ENCODE measurements at regions not wholly inside any gene's neighbourhood (a gene's known extent, or its start where the extent isn't known, plus 50 kb on each side); places are given as distances from the start of the nearest gene placed in this dataset.

DNA sequence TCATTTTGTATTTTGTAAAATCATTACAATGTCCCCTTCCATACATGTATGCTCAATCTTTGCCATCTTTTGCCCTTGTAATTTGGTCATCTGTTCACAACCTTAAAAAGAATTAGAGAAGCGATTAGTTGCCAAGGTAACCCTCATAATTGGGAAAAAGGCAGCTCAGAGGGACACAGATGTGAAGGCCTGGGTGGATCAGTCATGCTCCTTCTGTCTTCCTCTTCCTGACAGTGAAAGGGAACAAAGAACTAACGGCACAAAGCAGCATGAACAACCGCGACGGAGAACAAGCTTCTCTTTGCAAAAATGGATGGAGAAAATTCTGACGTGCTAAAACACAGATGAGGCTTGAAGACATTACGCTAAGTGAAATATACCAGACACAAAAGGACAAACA lies 78.7 kb upstream of the COG2 start:
- no peak for TF ChIP-seq CTCF (tag by site-specific recombination; IDR thresholded peaks at IDR 0.05)
- TF ChIP-seq ZBTB8A (tag by site-specific recombination; IDR thresholded peaks at IDR 0.05) = no peak
- no peak for TF ChIP-seq OSR2 (tag by site-specific recombination; IDR thresholded peaks at IDR 0.05)
- no peak for TF ChIP-seq KLF17 (tag by site-specific recombination; IDR thresholded peaks at IDR 0.05)
- no peak for TF ChIP-seq ZNF416 (tag by site-specific recombination; IDR thresholded peaks at IDR 0.05)
- TF ChIP-seq ZNF266 (tag by site-specific recombination; IDR thresholded peaks at IDR 0.05; ENCODE audit: low read depth) = no peak
